ENCODE measurements at regions not wholly inside any gene's neighbourhood (a gene's known extent, or its start where the extent isn't known, plus 50 kb on each side); places are given as distances from the start of the nearest gene placed in this dataset.

DNA sequence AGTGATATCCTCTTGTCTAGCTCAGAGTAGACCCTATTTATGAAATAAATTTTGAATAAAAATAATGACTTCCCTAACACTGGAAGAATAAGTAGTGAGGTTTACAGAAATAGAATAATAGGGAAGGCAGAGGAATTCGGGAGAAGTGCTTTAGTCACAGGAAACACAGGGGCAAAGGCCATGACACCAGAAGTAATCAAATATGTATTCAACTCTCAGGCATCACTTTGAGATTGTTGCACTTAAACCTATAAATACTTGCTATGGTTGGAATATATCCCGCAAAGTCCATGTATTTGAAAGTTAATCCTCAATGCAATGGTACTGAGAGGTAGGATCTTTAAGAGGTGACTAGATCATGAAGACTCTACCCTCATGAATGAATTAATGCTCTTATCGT is 166.8 kb downstream of the YIPF5 start:
- CTCF ChIA-PET: no interaction called here
- POLR2A ChIA-PET: no interaction called here
- Histone ChIP-seq H3K27ac (ENCODE audit: low read depth, low read length) (no peak overlapping the region), H3K27me3 (ENCODE audit: control insufficient read depth, insufficient read depth, low read length) (no peaks in the 10 kb centered on the region), H3K9me3 (ENCODE audit: control insufficient read depth, insufficient read depth, low read length) (no peaks in the 10 kb centered on the region), H3K4me3 (ENCODE audit: low read depth, low read length) (no peak overlapping the region)
- TF ChIP-seq, protein P1, sequence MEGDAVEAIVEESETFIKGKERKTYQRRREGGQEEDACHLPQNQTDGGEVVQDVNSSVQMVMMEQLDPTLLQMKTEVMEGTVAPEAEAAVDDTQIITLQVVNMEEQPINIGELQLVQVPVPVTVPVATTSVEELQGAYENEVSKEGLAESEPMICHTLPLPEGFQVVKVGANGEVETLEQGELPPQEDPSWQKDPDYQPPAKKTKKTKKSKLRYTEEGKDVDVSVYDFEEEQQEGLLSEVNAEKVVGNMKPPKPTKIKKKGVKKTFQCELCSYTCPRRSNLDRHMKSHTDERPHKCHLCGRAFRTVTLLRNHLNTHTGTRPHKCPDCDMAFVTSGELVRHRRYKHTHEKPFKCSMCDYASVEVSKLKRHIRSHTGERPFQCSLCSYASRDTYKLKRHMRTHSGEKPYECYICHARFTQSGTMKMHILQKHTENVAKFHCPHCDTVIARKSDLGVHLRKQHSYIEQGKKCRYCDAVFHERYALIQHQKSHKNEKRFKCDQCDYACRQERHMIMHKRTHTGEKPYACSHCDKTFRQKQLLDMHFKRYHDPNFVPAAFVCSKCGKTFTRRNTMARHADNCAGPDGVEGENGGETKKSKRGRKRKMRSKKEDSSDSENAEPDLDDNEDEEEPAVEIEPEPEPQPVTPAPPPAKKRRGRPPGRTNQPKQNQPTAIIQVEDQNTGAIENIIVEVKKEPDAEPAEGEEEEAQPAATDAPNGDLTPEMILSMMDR (IDR thresholded peaks at IDR 0.05; ENCODE audit: low read depth, low read length): no peak
- DNase-seq (ENCODE audit: low read depth, low spot score): no peak

DNA sequence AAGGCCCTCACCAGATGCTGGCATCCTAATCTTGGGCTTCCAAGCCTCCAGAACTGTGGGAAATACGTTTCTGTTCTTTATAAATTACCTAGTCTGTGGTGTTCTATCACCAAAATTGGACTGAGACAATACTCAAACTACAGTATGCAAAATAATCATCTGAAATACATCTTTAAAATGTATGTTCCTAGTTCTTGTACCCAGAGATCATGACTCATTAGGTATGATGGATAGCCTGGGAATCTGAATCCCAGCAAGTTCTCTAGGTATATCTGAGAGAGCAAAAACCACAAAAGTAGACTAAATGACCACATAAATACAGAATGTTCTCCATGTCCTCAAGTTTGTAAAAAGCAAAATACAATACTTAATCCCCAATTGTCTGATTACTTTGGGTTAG is 166.3 kb downstream of the YIPF5 start:
- no peak for DNase-seq (ENCODE audit: low read depth, low spot score)
- CTCF ChIA-PET: interaction anchor here (0.6 kb wide), 1 partner anchor 162 kb away, joined by 3 read pairs; no protein-coding TSS in a partner anchor
- Histone ChIP-seq H3K27me3 (ENCODE audit: control insufficient read depth, insufficient read depth, low read length) (no peaks in the 10 kb centered on the region), H3K4me3 (ENCODE audit: low read depth, low read length) (no peak overlapping the region), H3K27ac (ENCODE audit: low read depth, low read length) (no peak overlapping the region), H3K9me3 (ENCODE audit: control insufficient read depth, insufficient read depth, low read length) (no peaks in the 10 kb centered on the region)
- TF ChIP-seq, protein P1 (IDR thresholded peaks at IDR 0.05; ENCODE audit: low read depth, low read length): no peak
- POLR2A ChIA-PET: no interaction called here

DNA sequence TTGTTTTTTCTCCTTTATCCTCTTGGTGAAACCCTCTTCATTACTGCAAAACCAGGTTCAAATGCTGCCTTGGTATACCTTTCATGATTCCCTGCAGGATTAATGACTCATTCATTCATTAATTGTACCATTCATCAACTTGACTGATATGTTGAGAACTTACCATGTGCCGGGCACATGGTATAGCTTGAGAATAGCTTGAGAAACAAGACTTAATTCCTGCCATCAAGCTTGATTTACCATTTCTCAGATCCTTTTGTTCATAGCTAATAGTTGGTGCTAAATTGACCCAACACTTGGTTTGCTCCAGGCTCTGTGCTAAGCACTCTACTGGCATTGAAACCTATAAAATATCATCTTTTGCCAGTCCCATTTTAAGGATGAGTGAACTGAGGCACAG is 165.7 kb downstream of the YIPF5 start:
- Histone ChIP-seq H3K4me3 (ENCODE audit: low read depth, low read length) (no peak overlapping the region), H3K27me3 (ENCODE audit: control insufficient read depth, insufficient read depth, low read length) (no peaks in the 10 kb centered on the region), H3K27ac (ENCODE audit: low read depth, low read length) (no peak overlapping the region), H3K9me3 (ENCODE audit: control insufficient read depth, insufficient read depth, low read length) (peaks cover under 1% of the 10 kb centered on the region; the same call in 1 of the 2 replicates)
- POLR2A ChIA-PET: no interaction called here
- TF ChIP-seq, protein P1 (IDR thresholded peaks at IDR 0.05; ENCODE audit: low read depth, low read length): no peak
- CTCF ChIA-PET: interaction anchor here (0.6 kb wide), 1 partner anchor 163 kb away, joined by 3 read pairs; no protein-coding TSS in a partner anchor
- DNase-seq (ENCODE audit: low read depth, low spot score): no peak

DNA sequence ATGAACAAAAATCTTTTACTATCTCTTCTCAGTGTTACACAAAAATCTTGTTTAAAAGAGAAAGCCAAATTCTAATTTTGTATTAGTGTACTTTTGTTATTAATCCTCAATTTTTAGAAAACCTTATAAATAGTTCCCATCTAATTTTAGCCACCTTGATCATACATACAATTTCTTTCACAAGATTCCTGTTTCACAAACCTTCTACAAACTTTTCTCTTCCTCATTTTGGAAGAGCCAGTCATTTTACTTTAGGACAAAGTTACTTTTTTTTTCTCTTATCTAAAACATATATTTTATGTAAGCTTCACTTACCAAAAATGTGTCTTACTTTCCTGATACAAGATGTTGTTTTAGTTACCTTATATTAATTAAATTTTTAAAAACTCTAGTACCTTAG is 161.3 kb downstream of the YIPF5 start:
- H3K9me3 ChIP-seq (ENCODE audit: control insufficient read depth, insufficient read depth, low read length): peaks cover 9% of the 10 kb centered on the region; the same call in 1 of the 2 replicates
- TF ChIP-seq, protein P1 (IDR thresholded peaks at IDR 0.05; ENCODE audit: low read depth, low read length): no peak
- no peak overlapping the region for H3K27ac ChIP-seq (ENCODE audit: low read depth, low read length)
- DNase-seq (ENCODE audit: low read depth, low spot score): no peak
- ChIA-PET POLR2A (interaction anchor here (0.7 kb wide), 1 partner anchor 538 kb away, joined by 4 read pairs; no protein-coding TSS in a partner anchor), CTCF (no interaction called here)
- no peak overlapping the region for H3K4me3 ChIP-seq (ENCODE audit: low read depth, low read length)
- no peaks in the 10 kb centered on the region for H3K27me3 ChIP-seq (ENCODE audit: control insufficient read depth, insufficient read depth, low read length)

DNA sequence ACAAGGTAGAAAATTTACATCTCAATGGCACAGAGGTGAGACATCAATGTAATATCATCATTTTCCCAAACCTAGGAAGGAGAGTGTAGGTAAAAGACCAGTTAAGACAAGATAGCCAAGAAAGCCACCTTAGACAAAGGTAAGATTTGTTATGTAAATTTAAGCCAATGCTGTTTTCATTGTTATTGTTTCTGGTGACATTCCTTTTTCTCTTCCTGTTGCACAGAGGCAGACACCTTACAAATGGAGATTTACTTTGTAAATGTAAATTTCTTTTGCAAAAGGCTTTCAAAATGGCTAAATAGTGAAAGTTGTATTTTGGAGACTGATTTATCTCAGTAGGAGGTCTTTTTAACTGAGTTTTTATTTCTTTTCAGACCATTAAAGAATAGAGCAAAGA is 159.1 kb downstream of the YIPF5 start:
- ChIA-PET POLR2A (no interaction called here), CTCF (interaction anchor here (0.7 kb wide), 1 partner anchor 62 kb away, joined by 5 read pairs; no protein-coding TSS in a partner anchor)
- no peak for DNase-seq (ENCODE audit: low read depth, low spot score)
- peaks cover 9% of the 10 kb centered on the region; the same call in 1 of the 2 replicates for H3K9me3 ChIP-seq (ENCODE audit: control insufficient read depth, insufficient read depth, low read length)
- no peak overlapping the region for H3K27ac ChIP-seq (ENCODE audit: low read depth, low read length)
- TF ChIP-seq, protein P1 (IDR thresholded peaks at IDR 0.05; ENCODE audit: low read depth, low read length): no peak
- no peaks in the 10 kb centered on the region for H3K27me3 ChIP-seq (ENCODE audit: control insufficient read depth, insufficient read depth, low read length)
- H3K4me3 ChIP-seq (ENCODE audit: low read depth, low read length): no peak overlapping the region

All from AG04450 (cell line).